ENCODE measurements at regions not wholly inside any gene's neighbourhood (a gene's known extent, or its start where the extent isn't known, plus 50 kb on each side); places are given as distances from the start of the nearest gene placed in this dataset.

GRCh38 chr17:33750943-33751701 is 458.0 kb upstream of the ASIC2 start:
- H3K27me3 Mint-ChIP-seq, result peaks cover 35% of the 10 kb centered on the region
- intact Hi-C loops (cut with DNase I, micrococcal nuclease), result loop anchor here (1.0 to 2.0 kb wide), 4 partner anchors 26 to 713 kb away; no protein-coding TSS in a partner anchor

GRCh38 chr17:33751702-33752065 is 458.6 kb upstream of the ASIC2 start:
- POLR2A ChIA-PET, result no interaction called here
- Mint-ChIP-seq H3K27me3 (peaks cover 35% of the 10 kb centered on the region), H3K9me3 (ENCODE audit: low read depth) (peaks cover 3% of the 10 kb centered on the region), H3K4me3 (no peak overlapping the region), H3K36me3 (ENCODE audit: low read depth) (no peaks in the 10 kb centered on the region), H3K27ac (no peak overlapping the region), H3K4me1 (peaks cover 5% of the 10 kb centered on the region)
- CTCF ChIA-PET, result interaction anchor here (1.0 to 2.5 kb wide), 4 partner anchors 12 to 968 kb away, joined by 3 to 13 read pairs (median 3); no protein-coding TSS in a partner anchor
- no peak for ATAC-seq
- no peak for DNase-seq
- intact Hi-C loops (cut with DNase I, micrococcal nuclease), result loop anchor here (1.0 to 2.0 kb wide), 4 partner anchors 26 to 713 kb away; no protein-coding TSS in a partner anchor

More at GRCh38 chr17:33750943-33751701, 458.0 kb upstream of the ASIC2 start:
- ATAC-seq (peak; percentile 47), DNase-seq (peak; percentile 80)
- Mint-ChIP-seq H3K36me3 (ENCODE audit: low read depth) (no peaks in the 10 kb centered on the region), H3K4me3 (no peak overlapping the region), H3K27ac (no peak overlapping the region), H3K4me1 (peaks cover 5% of the 10 kb centered on the region), H3K9me3 (ENCODE audit: low read depth) (peaks cover 3% of the 10 kb centered on the region)
- POLR2A ChIA-PET, result no interaction called here
- CTCF ChIA-PET, result interaction anchor here (0.6 to 2.5 kb wide), 8 partner anchors 12 to 1632 kb away, joined by 3 to 13 read pairs (median 3); no protein-coding TSS in a partner anchor

GRCh38 chr17:33753452-33753851 is 460.4 kb upstream of the ASIC2 start:
- ChIA-PET CTCF (interaction anchor here (0.9 to 1.0 kb wide), 2 partner anchors 14 to 235 kb away, joined by 3 to 4 read pairs; no protein-coding TSS in a partner anchor), POLR2A (no interaction called here)
- peaks cover 3% of the 10 kb centered on the region for H3K9me3 Mint-ChIP-seq (ENCODE audit: low read depth)
- H3K27me3 Mint-ChIP-seq, result peaks cover 30% of the 10 kb centered on the region
- DNase-seq (no peak), ATAC-seq (peak; percentile 55)
- no peak overlapping the region for H3K4me3 Mint-ChIP-seq
- intact Hi-C loops (cut with DNase I, micrococcal nuclease), result no loop called here
- no peak overlapping the region for H3K27ac Mint-ChIP-seq
- peaks cover 5% of the 10 kb centered on the region for H3K4me1 Mint-ChIP-seq
- H3K36me3 Mint-ChIP-seq (ENCODE audit: low read depth), result no peaks in the 10 kb centered on the region

- DNase-seq (no peak), ATAC-seq (no peak)
- H3K4me1 Mint-ChIP-seq, result peaks cover 5% of the 10 kb centered on the region
- H3K36me3 Mint-ChIP-seq (ENCODE audit: low read depth), result no peaks in the 10 kb centered on the region
- no peak overlapping the region for H3K27ac Mint-ChIP-seq
- peaks cover 3% of the 10 kb centered on the region for H3K9me3 Mint-ChIP-seq (ENCODE audit: low read depth)
- intact Hi-C loops (cut with DNase I, micrococcal nuclease), result no loop called here
- no peak overlapping the region for H3K4me3 Mint-ChIP-seq
- ChIA-PET CTCF (no interaction called here), POLR2A (no interaction called here)
- H3K27me3 Mint-ChIP-seq, result peaks cover 25% of the 10 kb centered on the region
Observed at GRCh38 chr17:33756021-33756420, 462.9 kb upstream of the ASIC2 start.

- intact Hi-C loops (cut with DNase I, micrococcal nuclease), result no loop called here
- Mint-ChIP-seq H3K4me3 (no peak overlapping the region), H3K27ac (no peak overlapping the region), H3K9me3 (ENCODE audit: low read depth) (no peaks in the 10 kb centered on the region), H3K4me1 (no peaks in the 10 kb centered on the region), H3K27me3 (peaks cover 9% of the 10 kb centered on the region), H3K36me3 (ENCODE audit: low read depth) (no peaks in the 10 kb centered on the region)
- DNase-seq (no peak), ATAC-seq (no peak)
- ChIA-PET CTCF (interaction anchor here (0.9 to 2.6 kb wide), 2 partner anchors 13 to 74 kb away, joined by 3 to 14 read pairs; no protein-coding TSS in a partner anchor), POLR2A (no interaction called here)
Observed at GRCh38 chr17:33765871-33766270, 472.8 kb upstream of the ASIC2 start.

- H3K27me3 Mint-ChIP-seq, result peaks cover 7% of the 10 kb centered on the region
- H3K27ac Mint-ChIP-seq, result no peak overlapping the region
- ChIA-PET POLR2A (no interaction called here), CTCF (interaction anchor here (0.9 to 2.6 kb wide), 5 partner anchors 12 to 381 kb away, joined by 3 to 14 read pairs (median 3); no protein-coding TSS in a partner anchor)
- no peaks in the 10 kb centered on the region for H3K4me1 Mint-ChIP-seq
- intact Hi-C loops (cut with DNase I, micrococcal nuclease), result no loop called here
- H3K9me3 Mint-ChIP-seq (ENCODE audit: low read depth), result no peaks in the 10 kb centered on the region
- no peaks in the 10 kb centered on the region for H3K36me3 Mint-ChIP-seq (ENCODE audit: low read depth)
- ATAC-seq (no peak), DNase-seq (no peak)
- H3K4me3 Mint-ChIP-seq, result no peak overlapping the region
Observed at GRCh38 chr17:33766721-33767120, 473.6 kb upstream of the ASIC2 start.

GRCh38 chr17:33769066-33769465 is 476.0 kb upstream of the ASIC2 start:
- ChIA-PET CTCF (interaction anchor here (2.4 kb wide), 1 partner anchor 10 kb away, joined by 10 read pairs; no protein-coding TSS in a partner anchor), POLR2A (no interaction called here)
- no peaks in the 10 kb centered on the region for H3K9me3 Mint-ChIP-seq (ENCODE audit: low read depth)
- no peak overlapping the region for H3K27ac Mint-ChIP-seq
- no peaks in the 10 kb centered on the region for H3K4me1 Mint-ChIP-seq
- no peak overlapping the region for H3K4me3 Mint-ChIP-seq
- intact Hi-C loops (cut with DNase I, micrococcal nuclease), result no loop called here
- DNase-seq, result no peak
- H3K27me3 Mint-ChIP-seq, result peaks cover 9% of the 10 kb centered on the region
- no peak for ATAC-seq
- H3K36me3 Mint-ChIP-seq (ENCODE audit: low read depth), result no peaks in the 10 kb centered on the region

- no peak for DNase-seq
- no peak for ATAC-seq
- Mint-ChIP-seq H3K9me3 (ENCODE audit: low read depth) (no peaks in the 10 kb centered on the region), H3K4me3 (no peak overlapping the region), H3K27ac (no peak overlapping the region), H3K4me1 (no peaks in the 10 kb centered on the region), H3K27me3 (peaks cover 15% of the 10 kb centered on the region), H3K36me3 (ENCODE audit: low read depth) (no peaks in the 10 kb centered on the region)
- intact Hi-C loops (cut with DNase I, micrococcal nuclease), result loop anchor here in 1 of 2 experiments (5.0 kb wide), 1 partner anchor 171 kb away; no protein-coding TSS in a partner anchor
- POLR2A ChIA-PET, result no interaction called here
- CTCF ChIA-PET, result interaction anchor here (0.9 kb wide), 1 partner anchor 15 kb away, joined by 5 read pairs; no protein-coding TSS in a partner anchor
Observed at GRCh38 chr17:33776304-33776703, 478.8 kb upstream of the CCL2 start.

- ChIA-PET POLR2A (no interaction called here), CTCF (interaction anchor here (0.9 to 1.5 kb wide), 2 partner anchors 15 to 370 kb away, joined by 5 read pairs; no protein-coding TSS in a partner anchor)
- intact Hi-C loops (cut with DNase I, micrococcal nuclease), result loop anchor here in 1 of 2 experiments (5.0 kb wide), 1 partner anchor 170 kb away; no protein-coding TSS in a partner anchor
- ATAC-seq (no peak), DNase-seq (no peak)
- Mint-ChIP-seq H3K4me3 (no peak overlapping the region), H3K27ac (no peak overlapping the region), H3K4me1 (no peaks in the 10 kb centered on the region), H3K27me3 (peaks cover 19% of the 10 kb centered on the region), H3K36me3 (ENCODE audit: low read depth) (no peaks in the 10 kb centered on the region), H3K9me3 (ENCODE audit: low read depth) (no peaks in the 10 kb centered on the region)
Observed at GRCh38 chr17:33776903-33777302, 478.2 kb upstream of the CCL2 start.

- H3K36me3 Mint-ChIP-seq (ENCODE audit: low read depth), result no peaks in the 10 kb centered on the region
- no peaks in the 10 kb centered on the region for H3K4me1 Mint-ChIP-seq
- no peak overlapping the region for H3K27ac Mint-ChIP-seq
- ChIA-PET POLR2A (no interaction called here), CTCF (interaction anchor here (0.7 to 2.3 kb wide), 6 partner anchors 8 to 584 kb away, joined by 3 to 14 read pairs (median 8); no protein-coding TSS in a partner anchor)
- ATAC-seq (no peak), DNase-seq (no peak)
- H3K27me3 Mint-ChIP-seq, result peaks cover 21% of the 10 kb centered on the region
- H3K9me3 Mint-ChIP-seq (ENCODE audit: low read depth), result no peaks in the 10 kb centered on the region
- H3K4me3 Mint-ChIP-seq, result no peak overlapping the region
- intact Hi-C loops (cut with DNase I, micrococcal nuclease), result loop anchor here in 1 of 2 experiments (5.0 kb wide), 1 partner anchor 170 kb away; no protein-coding TSS in a partner anchor
Observed at GRCh38 chr17:33777674-33778073, 477.4 kb upstream of the CCL2 start.

- H3K4me1 Mint-ChIP-seq, result no peaks in the 10 kb centered on the region
- H3K27me3 Mint-ChIP-seq, result peaks cover 26% of the 10 kb centered on the region
- no peak for DNase-seq
- intact Hi-C loops (cut with DNase I, micrococcal nuclease), result loop anchor here (1.0 to 5.0 kb wide), 3 partner anchors 169 to 583 kb away; no protein-coding TSS in a partner anchor
- no peak overlapping the region for H3K4me3 Mint-ChIP-seq
- POLR2A ChIA-PET, result interaction anchor here (0.7 kb wide), 1 partner anchor 57 kb away, joined by 3 read pairs; no protein-coding TSS in a partner anchor
- CTCF ChIA-PET, result interaction anchor here (0.6 to 2.3 kb wide), 14 partner anchors 9 to 583 kb away, joined by 3 to 14 read pairs (median 4); no protein-coding TSS in a partner anchor
- ATAC-seq, result no peak
- no peak overlapping the region for H3K27ac Mint-ChIP-seq
- no peaks in the 10 kb centered on the region for H3K36me3 Mint-ChIP-seq (ENCODE audit: low read depth)
- H3K9me3 Mint-ChIP-seq (ENCODE audit: low read depth), result no peaks in the 10 kb centered on the region
Observed at GRCh38 chr17:33778505-33779233, 476.4 kb upstream of the CCL2 start.

Measured in activated CD4-positive, alpha-beta T cell treated with anti-CD3 and anti-CD28 coated beads for 36 hours (primary cell).